ENCODE measurements at regions not wholly inside any gene's neighbourhood (a gene's known extent, or its start where the extent isn't known, plus 50 kb on each side); places are given as distances from the start of the nearest gene placed in this dataset.

GRCh38 chr3:72254483-72254882 lies 469.5 kb upstream of the PROK2 start:
- intact Hi-C loops (cut with micrococcal nuclease): no loop called here

GRCh38 chr3:72250725-72251124 lies 465.8 kb upstream of the PROK2 start:
- intact Hi-C loops (cut with micrococcal nuclease): no loop called here

GRCh38 chr3:72248869-72249268 lies 463.9 kb upstream of the PROK2 start:
- intact Hi-C loops (cut with micrococcal nuclease): no loop called here

- intact Hi-C loops (cut with micrococcal nuclease): no loop called here
Observed at GRCh38 chr3:72248389-72248761, 463.4 kb upstream of the PROK2 start.

- intact Hi-C loops (cut with micrococcal nuclease): no loop called here
Observed at GRCh38 chr3:72247645-72248388, 462.9 kb upstream of the PROK2 start.

- intact Hi-C loops (cut with micrococcal nuclease): no loop called here
Observed at GRCh38 chr3:72247126-72247525, 462.2 kb upstream of the PROK2 start.

- intact Hi-C loops (cut with micrococcal nuclease): no loop called here
Observed at GRCh38 chr3:72246685-72247084, 461.7 kb upstream of the PROK2 start.

- intact Hi-C loops (cut with micrococcal nuclease): no loop called here
Observed at GRCh38 chr3:72245183-72245811, 460.3 kb upstream of the PROK2 start.

GRCh38 chr3:72244396-72244795 lies 459.4 kb upstream of the PROK2 start:
- intact Hi-C loops (cut with micrococcal nuclease): no loop called here

- intact Hi-C loops (cut with micrococcal nuclease): no loop called here
Observed at GRCh38 chr3:72242326-72242725, 457.4 kb upstream of the PROK2 start.

GRCh38 chr3:72241525-72241924 lies 456.6 kb upstream of the PROK2 start:
- intact Hi-C loops (cut with micrococcal nuclease): no loop called here

GRCh38 chr3:72240531-72240930 lies 455.6 kb upstream of the PROK2 start:
- intact Hi-C loops (cut with micrococcal nuclease): no loop called here

GRCh38 chr3:72238801-72239200 lies 453.9 kb upstream of the PROK2 start:
- intact Hi-C loops (cut with micrococcal nuclease): no loop called here

- intact Hi-C loops (cut with micrococcal nuclease): no loop called here
Observed at GRCh38 chr3:72238010-72238691, 453.2 kb upstream of the PROK2 start.

- intact Hi-C loops (cut with micrococcal nuclease): no loop called here
Observed at GRCh38 chr3:72237679-72238009, 452.7 kb upstream of the PROK2 start.

- intact Hi-C loops (cut with micrococcal nuclease): no loop called here
Observed at GRCh38 chr3:72234391-72234790, 449.4 kb upstream of the PROK2 start.

GRCh38 chr3:72233571-72233970 lies 448.6 kb upstream of the PROK2 start:
- intact Hi-C loops (cut with micrococcal nuclease): no loop called here

- intact Hi-C loops (cut with micrococcal nuclease): no loop called here
Observed at GRCh38 chr3:72232777-72233176, 447.8 kb upstream of the PROK2 start.

GRCh38 chr3:72232331-72232730 lies 447.4 kb upstream of the PROK2 start:
- intact Hi-C loops (cut with micrococcal nuclease): no loop called here

GRCh38 chr3:72231439-72232196 lies 446.7 kb upstream of the PROK2 start:
- intact Hi-C loops (cut with micrococcal nuclease): no loop called here

GRCh38 chr3:72230774-72231379 lies 445.9 kb upstream of the PROK2 start:
- intact Hi-C loops (cut with micrococcal nuclease): no loop called here

- intact Hi-C loops (cut with micrococcal nuclease): no loop called here
Observed at GRCh38 chr3:72229952-72230351, 445.0 kb upstream of the PROK2 start.

Data from T-helper 1 cell treated with Interleukin-12 subunit alpha and Interleukin-12 subunit beta and Interleukin-4 antibody, amounts not matched to agents 30 ng/mL and 1 ng/mL, for 36 hours (primary cell).